Osteoblast (primary cell): ENCODE measurements at regions not wholly inside any gene's neighbourhood (a gene's known extent, or its start where the extent isn't known, plus 50 kb on each side); places are given as distances from the start of the nearest gene placed in this dataset.

Experiments used
- DNase-seq: peaks from one replicate; pipeline ENCODE4 v3.0.0; 2011; ENCODE audit warnings: low spot score, mixed read lengths; ENCODE audit not compliant: insufficient read length; ENCODE audit errors: missing footprints
- H2AFZ ChIP-seq: 2 replicates; pipeline ENCODE4 v1.6.0; 2011; ENCODE audit warnings: mild to moderate bottlenecking, low read length
- H3K27ac ChIP-seq: 2 replicates; pipeline ENCODE4 v1.5.1; 2011; ENCODE audit warnings: mild to moderate bottlenecking, low read depth, low read length, moderate library complexity
- H3K27me3 ChIP-seq: 2 replicates; pipeline ENCODE4 v1.6.0; 2012; ENCODE audit warnings: mild to moderate bottlenecking, control low read depth, inconsistent platforms, low read length, moderate library complexity; ENCODE audit not compliant: insufficient read depth
- H3K36me3 ChIP-seq: 2 replicates; pipeline ENCODE4 v1.5.1; 2011; ENCODE audit warnings: mild to moderate bottlenecking, low read length, control low read depth, moderate library complexity; ENCODE audit not compliant: insufficient read depth
- H3K4me1 ChIP-seq: 2 replicates; pipeline ENCODE4 v1.5.1; 2011; ENCODE audit warnings: mild to moderate bottlenecking, low read length, control low read depth, moderate library complexity; ENCODE audit not compliant: insufficient read depth
- H3K4me2 ChIP-seq: 2 replicates; pipeline ENCODE4 v1.6.0; 2011; ENCODE audit warnings: mild to moderate bottlenecking, low read length; ENCODE audit not compliant: insufficient read depth
- H3K4me3 ChIP-seq: fragments of 200-600 bp; sonication (generic); 3 replicates; pipeline ENCODE4 v1.5.1; 2012; ENCODE audit warnings: mild to moderate bottlenecking, low read length, inconsistent platforms; ENCODE audit not compliant: insufficient read depth
- H3K79me2 ChIP-seq: 2 replicates; pipeline ENCODE4 v1.6.0; 2012; ENCODE audit warnings: mild to moderate bottlenecking, low read length, control low read depth, inconsistent platforms; ENCODE audit not compliant: insufficient read depth
- H3K9me3 ChIP-seq: 2 replicates; pipeline ENCODE4 v1.5.1; 2011; ENCODE audit warnings: low read depth, low read length, control low read depth
- H4K20me1 ChIP-seq: 2 replicates; pipeline ENCODE4 v1.6.0; 2012; ENCODE audit warnings: mild to moderate bottlenecking, low read length, control low read depth; ENCODE audit not compliant: insufficient read depth
- CTCF ChIP-seq: IDR thresholded peaks from 2 replicates; pipeline ENCODE4 v1.5.1; 2011; ENCODE audit warnings: mild to moderate bottlenecking, low read depth, low read length, moderate library complexity; ENCODE audit errors: extremely low read depth

GRCh38 chr4:124199185-124199584 lies 513.3 kb downstream of the ANKRD50 start:
- no peak overlapping the region for H2AFZ ChIP-seq
- peaks cover 16% of the 10 kb centered on the region for H3K4me1 ChIP-seq
- no peak overlapping the region for H3K4me3 ChIP-seq

GRCh38 chr4:124199755-124200154 lies 512.8 kb downstream of the ANKRD50 start:
- H2AFZ ChIP-seq, result no peak overlapping the region
- TF ChIP-seq CTCF, result no peak
- H3K4me3 ChIP-seq, result no peak overlapping the region
- H3K4me1 ChIP-seq, result peaks cover 20% of the 10 kb centered on the region
- no peak for DNase-seq
- H3K4me2 ChIP-seq, result peak overlapping the region; percentile 40
- no peak overlapping the region for H3K27ac ChIP-seq
- no peaks in the 10 kb centered on the region for H3K27me3 ChIP-seq
- no peaks in the 10 kb centered on the region for H3K9me3 ChIP-seq
- no peaks in the 10 kb centered on the region for H3K79me2 ChIP-seq
- H4K20me1 ChIP-seq, result no peaks in the 10 kb centered on the region
- H3K36me3 ChIP-seq, result no peaks in the 10 kb centered on the region

More at GRCh38 chr4:124199185-124199584, 513.3 kb downstream of the ANKRD50 start:
- Histone ChIP-seq H3K9me3 (no peaks in the 10 kb centered on the region), H3K79me2 (no peaks in the 10 kb centered on the region), H3K27ac (no peak overlapping the region), H3K4me2 (no peak overlapping the region), H3K27me3 (no peaks in the 10 kb centered on the region), H3K36me3 (no peaks in the 10 kb centered on the region), H4K20me1 (no peaks in the 10 kb centered on the region)
- no peak for TF ChIP-seq CTCF
- no peak for DNase-seq

GRCh38 chr4:124201636-124202035 lies 510.9 kb downstream of the ANKRD50 start:
- Histone ChIP-seq H3K27ac (no peak overlapping the region), H3K36me3 (no peaks in the 10 kb centered on the region), H3K27me3 (no peaks in the 10 kb centered on the region), H2AFZ (peak overlapping the region; percentile 23), H3K4me2 (no peak overlapping the region), H3K9me3 (no peaks in the 10 kb centered on the region), H3K79me2 (no peaks in the 10 kb centered on the region), H4K20me1 (no peaks in the 10 kb centered on the region), H3K4me1 (peaks cover 21% of the 10 kb centered on the region), H3K4me3 (no peak overlapping the region)
- no peak for TF ChIP-seq CTCF
- no peak for DNase-seq

GRCh38 chr4:124202099-124202498 lies 510.4 kb downstream of the ANKRD50 start:
- Histone ChIP-seq H3K4me1 (peaks cover 24% of the 10 kb centered on the region), H3K27me3 (no peaks in the 10 kb centered on the region), H2AFZ (no peak overlapping the region), H3K4me2 (no peak overlapping the region), H3K9me3 (no peaks in the 10 kb centered on the region), H3K36me3 (no peaks in the 10 kb centered on the region), H3K79me2 (no peaks in the 10 kb centered on the region), H3K27ac (no peak overlapping the region), H3K4me3 (no peak overlapping the region), H4K20me1 (no peaks in the 10 kb centered on the region)
- DNase-seq, result peak; percentile 1
- peak; percentile 9 for TF ChIP-seq CTCF
